H1 (cell line): ENCODE measurements at regions not wholly inside any gene's neighbourhood (a gene's known extent, or its start where the extent isn't known, plus 50 kb on each side); places are given as distances from the start of the nearest gene placed in this dataset.

Experiments
- CTCF ChIA-PET: fragments of 300-600 bp; sonication (Branson Sonifier 250); formaldehyde crosslinking; loops from one replicate; lab custom pipeline; 2021; ENCODE audit not compliant: partially characterized antibody; lab: Charles Lee
- POLR2A ChIA-PET: fragments of 300-600 bp; sonication (Branson Sonifier 250); formaldehyde crosslinking; loops from one replicate; lab custom pipeline; 2021; ENCODE audit warnings: inconsistent platforms; ENCODE audit not compliant: partially characterized antibody; lab: Charles Lee
- DNase-seq, 2 experiments: peaks; one replicate each; pipeline versions ENCODE4 v3.0.0 to v3.0.0-alpha.2; 2010 to 2022; ENCODE audit warnings: low spot score in 2 of 2, low read depth in 1 of 2, mixed read lengths in 1 of 2
- FAIRE-seq: peaks from 2 replicates; lab custom pipeline; 2011; peaks lifted over from hg19 to GRCh38; lab: Jason Lieb, UNC
- H2AFZ ChIP-seq: 2 replicates; pipeline ENCODE4 v1.8.1; 2012; ENCODE audit warnings: low read length, inconsistent platforms
- H2AK5ac ChIP-seq: 2 replicates; pipeline ENCODE4 v1.6.1; 2013; ENCODE audit warnings: low read depth, low read length
- H2BK120ac ChIP-seq: replicated peaks from 2 replicates; pipeline ENCODE3; 2013; ENCODE audit warnings: low read depth, low read length, inconsistent platforms
- H2BK12ac ChIP-seq: 2 replicates; pipeline ENCODE4 v1.6.1; 2013; ENCODE audit warnings: low read depth, low read length
- H2BK15ac ChIP-seq: 2 replicates; pipeline ENCODE4 v1.6.1; 2013; ENCODE audit warnings: low read length
- H2BK20ac ChIP-seq: 2 replicates; pipeline ENCODE4 v1.6.1; 2013; ENCODE audit warnings: low read length
- H2BK5ac ChIP-seq: 2 replicates; pipeline ENCODE4 v1.6.1; 2013; ENCODE audit warnings: low read depth, low read length
- H3K14ac ChIP-seq: 2 replicates; pipeline ENCODE4 v1.6.1; 2013; ENCODE audit warnings: inconsistent platforms; ENCODE audit not compliant: insufficient read length
- H3K18ac ChIP-seq: 2 replicates; pipeline ENCODE4 v1.6.1; 2013; ENCODE audit warnings: low read length; ENCODE audit errors: extremely low read depth
- H3K23ac ChIP-seq: 2 replicates; pipeline ENCODE4 v1.6.1; 2013; ENCODE audit warnings: inconsistent platforms; ENCODE audit not compliant: insufficient read length
- H3K23me2 ChIP-seq: 2 replicates; pipeline ENCODE4 v1.6.1; 2013; ENCODE audit warnings: low read depth, low read length
- H3K27ac ChIP-seq: 2 replicates; pipeline ENCODE4 v1.6.1; 2011; ENCODE audit warnings: low read depth, low read length, inconsistent platforms
- H3K27me3 ChIP-seq, 4 experiments: replicated peaks in 1 of 4; 1 replicate in 1 of 4; 2 replicates in 3 of 4; pipeline versions ENCODE4 v1.6.1 to v1.8.1; 2011 to 2013; ENCODE audit warnings: low read length in 3 of 4, mild to moderate bottlenecking in 3 of 4, inconsistent platforms in 2 of 4, mixed read lengths in 2 of 4, moderate library complexity in 1 of 4; ENCODE audit not compliant: control insufficient read depth in 3 of 4, insufficient read depth in 3 of 4; ENCODE audit errors: extremely low read depth in 1 of 4
- H3K36me3 ChIP-seq, 4 experiments: 2 replicates each; pipeline versions ENCODE4 v1.6.1 to v1.8.1; 2011 to 2013; ENCODE audit warnings: mild to moderate bottlenecking in 4 of 4, low read length in 3 of 4, moderate library complexity in 2 of 4, control low read depth in 1 of 4, inconsistent platforms in 1 of 4; ENCODE audit not compliant: insufficient read depth in 4 of 4, control insufficient read depth in 2 of 4
- H3K4ac ChIP-seq: replicated peaks from 2 replicates; pipeline ENCODE3; 2013; ENCODE audit warnings: low read length, low read depth, mixed read lengths, inconsistent platforms; ENCODE audit not compliant: insufficient read length
- H3K4me1 ChIP-seq, 4 experiments: replicated peaks in 1 of 4; 1 replicate in 1 of 4; 2 replicates in 3 of 4; pipeline versions ENCODE4 v1.6.1 to v1.8.1; 2011 to 2013; ENCODE audit warnings: low read length in 3 of 4, inconsistent platforms in 2 of 4, mixed read lengths in 1 of 4; ENCODE audit not compliant: insufficient read depth in 4 of 4, control insufficient read depth in 3 of 4
- H3K4me2 ChIP-seq, 2 experiments: 2 replicates each; pipeline versions ENCODE4 v1.6.1 to v1.8.1; 2011 to 2013; ENCODE audit warnings: low read depth in 2 of 2, low read length in 2 of 2, control low read depth in 1 of 2, inconsistent platforms in 1 of 2, mild to moderate bottlenecking in 1 of 2; ENCODE audit not compliant: insufficient read depth in 1 of 2
- H3K4me3 ChIP-seq, 4 experiments: fragments of 200-600, 300-600 bp in 1 of 4; sonication (generic), shearing (Covaris generic), sonication (Bioruptor Twin) in 1 of 4; 2 replicates each; pipeline versions ENCODE4 v1.5.1 to v1.8.1; 2011 to 2016; ENCODE audit warnings: low read length in 4 of 4, low read depth in 3 of 4, control low read depth in 2 of 4, inconsistent platforms in 2 of 4, mild to moderate bottlenecking in 2 of 4, mixed read lengths in 1 of 4, moderate library complexity in 1 of 4; ENCODE audit not compliant: insufficient read depth in 2 of 4; ENCODE audit errors: extremely low read depth in 1 of 4
- H3K56ac ChIP-seq: replicated peaks from 2 replicates; pipeline ENCODE3; 2013; ENCODE audit warnings: low read depth, mild to moderate bottlenecking, mixed read lengths, low read length, inconsistent platforms; ENCODE audit not compliant: insufficient read length
- H3K79me1 ChIP-seq: 2 replicates; pipeline ENCODE4 v1.6.1; 2013; ENCODE audit warnings: low read depth, low read length, control low read depth
- H3K79me2 ChIP-seq, 2 experiments: 2 replicates each; pipeline versions ENCODE4 v1.6.1 to v1.8.1; 2012 to 2013; ENCODE audit warnings: low read length in 2 of 2, mild to moderate bottlenecking in 2 of 2, inconsistent platforms in 1 of 2; ENCODE audit not compliant: insufficient read depth in 2 of 2, control insufficient read depth in 1 of 2
- H3K9ac ChIP-seq, 4 experiments: replicated peaks in 1 of 4; 1 replicate in 1 of 4; 2 replicates in 3 of 4; pipeline versions ENCODE4 v1.6.1 to v1.8.1; 2011 to 2013; ENCODE audit warnings: low read depth in 3 of 4, low read length in 3 of 4, control low read depth in 2 of 4, mild to moderate bottlenecking in 2 of 4, moderate library complexity in 2 of 4, inconsistent platforms in 1 of 4; ENCODE audit errors: extremely low read depth in 1 of 4
- H3K9me3 ChIP-seq, 2 experiments: 2 replicates each; pipeline versions ENCODE4 v1.6.1 to v1.8.1; 2012 to 2013; ENCODE audit warnings: mild to moderate bottlenecking in 2 of 2, moderate library complexity in 2 of 2, control low read depth in 1 of 2, inconsistent platforms in 1 of 2, low read depth in 1 of 2, low read length in 1 of 2, mixed read lengths in 1 of 2; ENCODE audit not compliant: insufficient read depth in 2 of 2
- H4K20me1 ChIP-seq, 2 experiments: replicated peaks in 1 of 2; 2 replicates each; pipeline versions ENCODE3 to v1.8.1; 2011 to 2013; ENCODE audit warnings: inconsistent platforms in 2 of 2, low read length in 2 of 2, mild to moderate bottlenecking in 1 of 2; ENCODE audit not compliant: insufficient read depth in 2 of 2, control insufficient read depth in 1 of 2
- H4K5ac ChIP-seq: 2 replicates; pipeline ENCODE4 v1.6.1; 2013; ENCODE audit warnings: low read length, low read depth, mixed read lengths, inconsistent platforms; ENCODE audit not compliant: insufficient read length
- H4K8ac ChIP-seq: 2 replicates; pipeline ENCODE4 v1.8.0; 2013; ENCODE audit warnings: mild to moderate bottlenecking, moderate library complexity, low read length, inconsistent platforms; ENCODE audit not compliant: insufficient read depth; ENCODE audit errors: extremely low read depth
- H4K91ac ChIP-seq: replicated peaks from 2 replicates; pipeline ENCODE3; 2013; ENCODE audit warnings: low read length, mixed read lengths, inconsistent platforms; ENCODE audit not compliant: insufficient read length
- CBX5 ChIP-seq: fragments of 300-800, 300-1000 bp; sonication (generic); IDR thresholded peaks from 2 replicates; pipeline ENCODE4 v1.7.1; 2016; ENCODE audit warnings: antibody characterized with exemption, low read length, low read depth
- HDAC2 ChIP-seq, 2 experiments: fragments of 300-600 bp in 1 of 2; sonication (generic) in 1 of 2; IDR thresholded peaks; 2 replicates each; pipeline ENCODE4 v1.6.1; 2011 to 2012; ENCODE audit warnings: low read depth in 2 of 2, low read length in 2 of 2, mild to moderate bottlenecking in 2 of 2, moderate library complexity in 2 of 2, borderline replicate concordance in 1 of 2, inconsistent platforms in 1 of 2
- HDAC6 ChIP-seq: IDR thresholded peaks from one replicate; pipeline ENCODE4 v1.7.1; 2012; ENCODE audit warnings: low read depth, mild to moderate bottlenecking, inconsistent platforms, low read length, moderate library complexity
- KDM4A ChIP-seq: IDR thresholded peaks from one replicate; pipeline ENCODE4 v1.7.1; 2012; ENCODE audit warnings: low read depth, mild to moderate bottlenecking, moderate library complexity, low read length, inconsistent platforms; ENCODE audit not compliant: severe bottlenecking
- KDM5A ChIP-seq: fragments of 200-600 bp; IDR thresholded peaks from 2 replicates; pipeline ENCODE4 v1.7.1; 2012; ENCODE audit warnings: mild to moderate bottlenecking, low read length, inconsistent platforms, mixed read lengths
- POU5F1 ChIP-seq: IDR thresholded peaks from 2 replicates; pipeline ENCODE4 v1.6.1; 2011; ENCODE audit warnings: low read depth, mild to moderate bottlenecking, low read length, moderate library complexity
- RFX5 ChIP-seq: IDR thresholded peaks from 2 replicates; pipeline ENCODE4 v1.6.1; 2011; ENCODE audit warnings: low read depth, low read length, improper control_type of control experiment, borderline replicate concordance
- SAP30 ChIP-seq: fragments of 300-600 bp; sonication (generic); IDR thresholded peaks from 2 replicates; pipeline ENCODE4 v1.7.1; 2012; ENCODE audit warnings: low read length, moderate library complexity, mild to moderate bottlenecking, inconsistent platforms; ENCODE audit not compliant: insufficient read depth, insufficient replicate concordance
- SIN3A ChIP-seq, 2 experiments: IDR thresholded peaks in 1 of 2; conservative IDR thresholded peaks in 1 of 2; 2 replicates each; pipeline ENCODE4 v1.6.1; 2011 to 2012; ENCODE audit warnings: low read length in 2 of 2, improper control_type of control experiment in 1 of 2, low read depth in 1 of 2, mild to moderate bottlenecking in 1 of 2
- TAF1 ChIP-seq: IDR thresholded peaks from 2 replicates; pipeline ENCODE4 v1.6.1; 2011; ENCODE audit warnings: mild to moderate bottlenecking, low read depth, low read length
- TCF12 ChIP-seq: IDR thresholded peaks from 2 replicates; pipeline ENCODE4 v1.6.1; 2011; ENCODE audit warnings: low read depth, mild to moderate bottlenecking, low read length
- ZNF274 ChIP-seq: IDR thresholded peaks from 2 replicates; pipeline ENCODE4 v1.7.0; 2012; ENCODE audit warnings: low read length, borderline replicate concordance; ENCODE audit errors: extremely low read depth
- WGBS, 2 experiments: shearing (Covaris generic) in 1 of 2; methylation state at CpG; one replicate each; pipeline versions ENCODE4 v1.1.6 to v1.1.7; 2013 to 2015; ENCODE audit warnings: low lambda C conversion rate in 2 of 2, mixed read lengths in 2 of 2, inconsistent platforms in 1 of 2, low coverage in 1 of 2, missing lambda C conversion rate in 1 of 2; ENCODE audit not compliant: insufficient replicate concordance in 2 of 2, insufficient coverage in 1 of 2, insufficient read length in 1 of 2; ENCODE audit errors: extremely low coverage in 1 of 2, missing lambda C conversion rate in 1 of 2; 5-methylcytosine and 5-hydroxymethylcytosine counted together
- TF ChIP-seq, protein P1 (sequence below): IDR thresholded peaks from 2 replicates; pipeline ENCODE4 v1.6.1; 2011; ENCODE audit warnings: low read depth, mild to moderate bottlenecking, low read length; ENCODE audit not compliant: insufficient read depth
- TF ChIP-seq, protein P2 (sequence below): IDR thresholded peaks from 2 replicates; pipeline ENCODE4 v1.6.1; 2012; ENCODE audit warnings: inconsistent platforms

- Histone ChIP-seq H3K9ac (no peak overlapping the region), H3K79me2 (no peaks in the 10 kb centered on the region), H3K23ac (no peak overlapping the region), H2BK15ac (no peak overlapping the region), H2BK12ac (no peak overlapping the region), H3K4me2 (no peak overlapping the region), H3K4me1 (no peaks in the 10 kb centered on the region), H3K36me3 (no peaks in the 10 kb centered on the region), H2AFZ (no peak overlapping the region), H3K4me3 (no peak overlapping the region), H4K20me1 (no peaks in the 10 kb centered on the region), H3K9me3 (no peaks in the 10 kb centered on the region), H4K8ac (no peak overlapping the region), H3K56ac (no peak overlapping the region), H4K91ac (no peak overlapping the region), H3K4ac (no peak overlapping the region), H3K79me1 (no peaks in the 10 kb centered on the region), H2BK20ac (no peak overlapping the region), H3K27me3 (no peaks in the 10 kb centered on the region), H2BK120ac (no peak overlapping the region), H4K5ac (no peak overlapping the region), H3K18ac (no peak overlapping the region), H2BK5ac (no peak overlapping the region), H3K23me2 (no peaks in the 10 kb centered on the region), H2AK5ac (no peak overlapping the region), H3K27ac (no peak overlapping the region), H3K14ac (no peak overlapping the region)
- 90% methylated on average over 3 of the region's 3 CpGs; no CpG with 5 or more reads in 1 of the 2 experiments for WGBS, 2 experiments
- ChIA-PET POLR2A (no interaction called here), CTCF (interaction anchor here (1.2 kb wide), 1 partner anchor 22 kb away, joined by 3 read pairs; no protein-coding TSS in a partner anchor)
- DNase-seq: peak in 1 of 2 experiments; percentile 24
- TF ChIP-seq HDAC6: no peak
- TF ChIP-seq POU5F1: no peak
- TF ChIP-seq CBX5: no peak
- TF ChIP-seq SIN3A (conservative IDR thresholded peaks at IDR 0.05 in 1 of 2, IDR thresholded peaks at IDR 0.05 in 1 of 2; ENCODE audit: low read depth in 1 of 2, low read length in 2 of 2): no peak
- TF ChIP-seq KDM5A: no peak
- TF ChIP-seq, protein P1, sequence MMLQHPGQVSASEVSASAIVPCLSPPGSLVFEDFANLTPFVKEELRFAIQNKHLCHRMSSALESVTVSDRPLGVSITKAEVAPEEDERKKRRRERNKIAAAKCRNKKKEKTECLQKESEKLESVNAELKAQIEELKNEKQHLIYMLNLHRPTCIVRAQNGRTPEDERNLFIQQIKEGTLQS: no peak
- no peak for TF ChIP-seq RFX5
- TF ChIP-seq SAP30: no peak
- TF ChIP-seq TAF1: no peak
- TF ChIP-seq KDM4A: no peak
- TF ChIP-seq, protein P2, sequence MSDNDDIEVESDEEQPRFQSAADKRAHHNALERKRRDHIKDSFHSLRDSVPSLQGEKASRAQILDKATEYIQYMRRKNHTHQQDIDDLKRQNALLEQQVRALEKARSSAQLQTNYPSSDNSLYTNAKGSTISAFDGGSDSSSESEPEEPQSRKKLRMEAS: no peak
- TF ChIP-seq HDAC2 (IDR thresholded peaks at IDR 0.05; ENCODE audit: borderline replicate concordance in 1 of 2, low read depth in 2 of 2, low read length in 2 of 2): no peak
- TF ChIP-seq ZNF274: no peak
- no peak for TF ChIP-seq TCF12
- no peak for FAIRE-seq
These were observed 232.2 kb upstream of the ARID1B start for GRCh38 chr6:156545021-156545420.
